AG04449 (cell line): ENCODE measurements at regions not wholly inside any gene's neighbourhood (a gene's known extent, or its start where the extent isn't known, plus 50 kb on each side); places are given as distances from the start of the nearest gene placed in this dataset.

ENCODE experiments used
- CTCF ChIA-PET: fragments of 350-600 bp; formaldehyde crosslinking; extraction: SDS; loops from one replicate; lab custom pipeline; 2021; ENCODE audit warnings: antibody characterized with exemption; lab: Yijun Ruan, JAX
- POLR2A ChIA-PET: fragments of 400-600, 350-600 bp; formaldehyde crosslinking; extraction: SDS; loops from one replicate; lab custom pipeline; 2020; ENCODE audit warnings: antibody characterized with exemption, inconsistent platforms; lab: Yijun Ruan, JAX
- DNase-seq: peaks from one replicate; pipeline ENCODE4 v3.0.0-alpha.2; 2010; ENCODE audit warnings: low read depth, low spot score
- H3K4me3 ChIP-seq: 2 replicates; pipeline ENCODE4 v1.5.1; 2011; ENCODE audit warnings: low read depth, mild to moderate bottlenecking, control low read depth, low read length
- TF ChIP-seq, protein P1 (sequence below): IDR thresholded peaks from one replicate; pipeline ENCODE4 v1.5.1; 2011; ENCODE audit warnings: mild to moderate bottlenecking, moderate library complexity, low read length, control low read depth, inconsistent platforms; ENCODE audit not compliant: insufficient read depth; ENCODE audit errors: missing control alignments

DNA sequence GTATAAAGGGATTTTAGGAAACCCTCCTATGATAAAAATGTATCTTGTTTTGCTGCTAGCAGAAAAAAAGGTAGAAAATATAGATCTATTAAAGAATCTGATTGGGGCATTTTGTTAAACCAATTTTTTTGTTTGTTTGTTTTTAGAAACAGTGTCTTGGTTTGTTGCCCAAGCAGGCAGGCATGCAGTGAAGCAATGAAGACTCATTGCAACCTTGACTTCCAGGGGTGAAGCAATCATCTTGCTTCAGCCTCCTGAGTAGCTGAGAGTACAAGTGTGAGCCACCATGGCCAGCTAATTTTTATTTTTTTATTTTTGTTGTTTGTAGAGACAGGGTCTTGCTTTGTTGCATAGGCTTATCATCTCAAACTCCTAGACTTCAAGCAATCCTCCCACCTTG, 755.8 kb upstream of the EDIL3 start:
- ChIA-PET CTCF (no interaction called here), POLR2A (no interaction called here)
- H3K4me3 ChIP-seq: no peak overlapping the region
- no peak for DNase-seq
- TF ChIP-seq, protein P1, sequence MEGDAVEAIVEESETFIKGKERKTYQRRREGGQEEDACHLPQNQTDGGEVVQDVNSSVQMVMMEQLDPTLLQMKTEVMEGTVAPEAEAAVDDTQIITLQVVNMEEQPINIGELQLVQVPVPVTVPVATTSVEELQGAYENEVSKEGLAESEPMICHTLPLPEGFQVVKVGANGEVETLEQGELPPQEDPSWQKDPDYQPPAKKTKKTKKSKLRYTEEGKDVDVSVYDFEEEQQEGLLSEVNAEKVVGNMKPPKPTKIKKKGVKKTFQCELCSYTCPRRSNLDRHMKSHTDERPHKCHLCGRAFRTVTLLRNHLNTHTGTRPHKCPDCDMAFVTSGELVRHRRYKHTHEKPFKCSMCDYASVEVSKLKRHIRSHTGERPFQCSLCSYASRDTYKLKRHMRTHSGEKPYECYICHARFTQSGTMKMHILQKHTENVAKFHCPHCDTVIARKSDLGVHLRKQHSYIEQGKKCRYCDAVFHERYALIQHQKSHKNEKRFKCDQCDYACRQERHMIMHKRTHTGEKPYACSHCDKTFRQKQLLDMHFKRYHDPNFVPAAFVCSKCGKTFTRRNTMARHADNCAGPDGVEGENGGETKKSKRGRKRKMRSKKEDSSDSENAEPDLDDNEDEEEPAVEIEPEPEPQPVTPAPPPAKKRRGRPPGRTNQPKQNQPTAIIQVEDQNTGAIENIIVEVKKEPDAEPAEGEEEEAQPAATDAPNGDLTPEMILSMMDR: no peak

DNA sequence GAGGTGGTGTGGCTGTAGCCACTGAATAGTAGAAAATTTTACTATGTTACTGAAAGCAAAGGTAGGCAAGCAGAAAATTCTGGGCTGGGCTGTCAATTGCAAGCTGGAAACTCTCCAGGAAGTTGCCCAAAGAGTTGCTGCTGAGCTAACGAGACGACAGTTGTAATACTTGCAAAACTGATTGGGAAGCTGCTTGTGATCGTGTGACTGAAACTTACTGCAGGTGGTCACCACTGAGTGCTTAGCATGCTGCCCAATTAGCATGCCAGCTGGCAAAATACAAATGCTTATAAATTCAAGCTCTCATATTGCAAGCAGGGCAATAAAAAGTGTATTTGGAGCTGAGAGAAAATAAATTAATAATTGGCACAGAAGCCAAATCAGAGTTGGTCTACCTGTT, 758.5 kb upstream of the EDIL3 start:
- CTCF ChIA-PET: no interaction called here
- H3K4me3 ChIP-seq: no peak overlapping the region
- TF ChIP-seq, protein P1: no peak
- no peak for DNase-seq
- POLR2A ChIA-PET: no interaction called here

DNA sequence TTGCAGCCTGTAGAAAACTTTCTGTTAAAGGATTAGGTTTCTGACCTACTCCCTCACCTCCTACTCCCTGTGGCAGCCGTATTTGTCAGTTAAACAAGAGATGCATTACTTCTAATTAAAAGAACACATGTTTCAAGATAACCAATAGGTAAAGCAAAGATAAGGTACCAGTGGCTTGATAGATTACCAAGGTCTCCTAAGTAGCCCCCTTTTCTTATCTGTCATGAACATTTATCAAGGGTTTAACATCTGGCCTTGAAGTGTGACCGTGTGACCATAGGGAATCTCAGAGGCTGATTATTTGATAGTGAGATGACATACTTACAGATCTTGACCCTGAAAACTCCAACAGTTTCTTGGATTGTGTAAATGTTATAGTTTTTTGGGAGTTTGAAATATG, 764.0 kb upstream of the EDIL3 start:
- DNase-seq: no peak
- no peak overlapping the region for H3K4me3 ChIP-seq
- TF ChIP-seq, protein P1: no peak
- POLR2A ChIA-PET: no interaction called here
- CTCF ChIA-PET: no interaction called here

DNA sequence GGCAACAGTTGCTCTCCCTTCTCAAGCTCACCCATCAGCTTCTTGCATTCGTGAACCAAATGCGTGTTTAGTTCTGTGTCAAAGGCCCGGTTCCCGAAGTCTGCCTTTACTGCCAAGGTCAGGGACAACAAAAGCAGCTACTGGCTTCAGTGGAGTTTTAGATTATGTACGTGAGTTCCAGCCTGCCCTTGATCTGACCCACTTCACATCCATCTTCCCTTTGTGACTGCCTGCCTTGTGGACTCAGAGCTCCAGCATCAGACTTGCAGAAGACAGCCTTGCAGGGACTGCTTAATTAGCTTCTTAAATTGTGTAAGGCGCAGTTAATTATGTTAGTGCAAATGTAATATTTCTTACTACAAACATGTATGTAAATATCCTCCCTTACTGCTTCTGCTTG, 774.7 kb upstream of the EDIL3 start:
- POLR2A ChIA-PET: no interaction called here
- TF ChIP-seq, protein P1: no peak
- H3K4me3 ChIP-seq: no peak overlapping the region
- no peak for DNase-seq
- CTCF ChIA-PET: interaction anchor here (0.8 kb wide), 1 partner anchor 1441 kb away, joined by 3 read pairs; no protein-coding TSS in a partner anchor

DNA sequence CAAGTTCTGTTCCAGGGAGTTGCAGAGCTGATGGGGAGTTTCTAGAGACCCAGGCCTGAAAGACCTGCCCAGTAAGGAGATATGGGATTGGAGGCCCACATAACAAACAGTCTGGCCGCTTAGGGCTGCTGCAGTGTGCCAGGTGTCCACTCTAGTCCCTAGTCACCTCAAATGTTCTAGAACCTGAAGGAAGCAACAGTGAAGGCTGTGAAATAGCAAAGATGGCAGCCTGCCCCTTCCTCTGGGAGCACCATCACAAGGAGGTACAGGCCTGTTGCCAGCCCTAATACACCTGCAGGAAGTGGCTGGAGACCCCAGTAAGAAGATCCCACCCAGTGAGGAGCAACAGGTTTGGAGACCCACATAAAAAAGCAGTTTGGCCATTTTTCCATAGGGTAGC, 783.8 kb upstream of the EDIL3 start:
- no peak overlapping the region for H3K4me3 ChIP-seq
- POLR2A ChIA-PET: no interaction called here
- TF ChIP-seq, protein P1: no peak
- CTCF ChIA-PET: no interaction called here
- no peak for DNase-seq

DNA sequence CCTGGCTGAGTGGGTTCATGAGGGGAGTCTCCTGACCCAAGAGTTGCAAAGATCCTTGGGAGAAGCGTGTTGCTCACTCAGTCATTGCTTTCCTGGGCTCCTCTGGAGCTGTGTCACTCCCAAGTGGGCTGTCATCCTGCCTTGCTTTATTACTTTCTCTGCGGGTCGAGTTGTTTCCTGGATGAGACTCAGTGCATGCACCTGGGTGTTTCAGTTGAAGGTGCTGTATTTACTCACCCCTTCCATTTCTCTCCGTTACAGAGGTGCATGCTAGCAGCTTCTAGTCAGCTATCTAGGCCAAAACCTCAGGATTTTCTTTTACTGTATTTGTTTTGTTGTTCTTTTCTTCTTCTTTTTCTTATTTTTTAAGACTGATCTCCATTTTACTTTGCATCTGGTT, 785.5 kb upstream of the EDIL3 start:
- no peak overlapping the region for H3K4me3 ChIP-seq
- TF ChIP-seq, protein P1: no peak
- no peak for DNase-seq
- ChIA-PET CTCF (no interaction called here), POLR2A (interaction anchor here (0.5 kb wide), 1 partner anchor 53 kb away, joined by 3 read pairs; no protein-coding TSS in a partner anchor)
